Gastroesophageal sphincter (tissue), 3 donors: ENCODE measurements at regions not wholly inside any gene's neighbourhood (a gene's known extent, or its start where the extent isn't known, plus 50 kb on each side); places are given as distances from the start of the nearest gene placed in this dataset.

Experiments used
- EP300 ChIP-seq: sonication (generic); formaldehyde crosslinking; IDR thresholded peaks from one replicate; pipeline ENCODE4 v1.6.1; 2017; ENCODE audit warnings: antibody characterized with exemption, mild to moderate bottlenecking
- POLR2A ChIP-seq, 2 donors: fragments of 450-650 bp; IDR thresholded peaks; one replicate each; pipeline ENCODE4 v1.6.1; 2017; ENCODE audit warnings: antibody characterized with exemption in 2 of 2, mild to moderate bottlenecking in 2 of 2, moderate library complexity in 1 of 2
- POLR2AphosphoS5 ChIP-seq: sonication (generic); formaldehyde crosslinking; IDR thresholded peaks from one replicate; pipeline ENCODE4 v1.6.1; 2017; ENCODE audit warnings: antibody characterized with exemption
- TF ChIP-seq, protein P1 (sequence below), 4 experiments: fragments of 200-600 bp in 2 of 4; fragments of 450-650 bp in 2 of 4; sonication (generic) in 1 of 4; IDR thresholded peaks; one replicate each; pipeline ENCODE4 v1.5.1; 2017 to 2019; ENCODE audit warnings: antibody characterized with exemption in 4 of 4, mild to moderate bottlenecking in 2 of 4, moderate library complexity in 2 of 4

DNA sequence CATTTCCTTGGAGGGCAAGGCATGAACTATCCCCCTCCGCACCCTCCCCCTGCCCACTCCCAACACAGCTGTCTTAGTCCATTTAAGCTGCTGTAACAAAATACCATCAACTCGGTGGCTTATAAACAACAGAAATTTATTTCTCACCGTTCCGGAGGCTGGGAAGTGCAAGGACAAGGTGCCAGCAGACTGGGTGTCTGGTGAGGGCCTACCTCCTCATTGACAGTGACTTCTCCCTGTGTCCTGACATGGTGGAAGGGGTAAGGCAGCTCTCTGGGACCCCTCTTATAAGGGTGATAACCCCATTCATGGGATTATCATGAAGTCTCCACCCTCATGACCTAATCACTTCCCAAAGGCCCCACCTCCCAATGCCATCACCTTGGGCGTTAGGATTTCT, 114.3 kb upstream of the MAFB start:
- TF ChIP-seq POLR2A (IDR thresholded peaks at IDR 0.05), result no peak
- TF ChIP-seq, protein P1, sequence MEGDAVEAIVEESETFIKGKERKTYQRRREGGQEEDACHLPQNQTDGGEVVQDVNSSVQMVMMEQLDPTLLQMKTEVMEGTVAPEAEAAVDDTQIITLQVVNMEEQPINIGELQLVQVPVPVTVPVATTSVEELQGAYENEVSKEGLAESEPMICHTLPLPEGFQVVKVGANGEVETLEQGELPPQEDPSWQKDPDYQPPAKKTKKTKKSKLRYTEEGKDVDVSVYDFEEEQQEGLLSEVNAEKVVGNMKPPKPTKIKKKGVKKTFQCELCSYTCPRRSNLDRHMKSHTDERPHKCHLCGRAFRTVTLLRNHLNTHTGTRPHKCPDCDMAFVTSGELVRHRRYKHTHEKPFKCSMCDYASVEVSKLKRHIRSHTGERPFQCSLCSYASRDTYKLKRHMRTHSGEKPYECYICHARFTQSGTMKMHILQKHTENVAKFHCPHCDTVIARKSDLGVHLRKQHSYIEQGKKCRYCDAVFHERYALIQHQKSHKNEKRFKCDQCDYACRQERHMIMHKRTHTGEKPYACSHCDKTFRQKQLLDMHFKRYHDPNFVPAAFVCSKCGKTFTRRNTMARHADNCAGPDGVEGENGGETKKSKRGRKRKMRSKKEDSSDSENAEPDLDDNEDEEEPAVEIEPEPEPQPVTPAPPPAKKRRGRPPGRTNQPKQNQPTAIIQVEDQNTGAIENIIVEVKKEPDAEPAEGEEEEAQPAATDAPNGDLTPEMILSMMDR (IDR thresholded peaks at IDR 0.05), result no peak
- TF ChIP-seq POLR2AphosphoS5, result no peak
- TF ChIP-seq EP300, result no peak
